ENCODE measurements at regions not wholly inside any gene's neighbourhood (a gene's known extent, or its start where the extent isn't known, plus 50 kb on each side); places are given as distances from the start of the nearest gene placed in this dataset.

DNA sequence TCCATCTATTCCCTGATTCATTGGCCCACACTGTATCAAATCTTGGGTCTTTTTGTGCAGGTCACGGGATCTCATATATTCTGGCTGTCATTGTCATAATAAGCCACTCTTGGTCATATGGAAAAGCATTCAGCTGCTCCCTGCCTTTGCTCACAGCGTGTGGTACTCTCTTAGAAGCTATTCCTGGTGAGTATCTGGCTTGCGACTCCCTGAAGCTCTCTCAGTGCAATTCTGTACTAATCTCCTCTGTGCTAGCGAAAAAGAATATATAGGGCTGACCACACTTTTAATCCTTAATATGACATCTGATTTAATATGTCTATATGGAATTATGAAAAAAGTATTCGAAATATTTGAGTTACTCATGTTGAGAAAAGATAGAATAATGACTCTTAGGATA is 440.8 kb upstream of the GBE1 start:
- in situ Hi-C loops (cut with HindIII; ENCODE audit: low sequenced_read_pairs), result no loop called here
- TF ChIP-seq, protein P1, sequence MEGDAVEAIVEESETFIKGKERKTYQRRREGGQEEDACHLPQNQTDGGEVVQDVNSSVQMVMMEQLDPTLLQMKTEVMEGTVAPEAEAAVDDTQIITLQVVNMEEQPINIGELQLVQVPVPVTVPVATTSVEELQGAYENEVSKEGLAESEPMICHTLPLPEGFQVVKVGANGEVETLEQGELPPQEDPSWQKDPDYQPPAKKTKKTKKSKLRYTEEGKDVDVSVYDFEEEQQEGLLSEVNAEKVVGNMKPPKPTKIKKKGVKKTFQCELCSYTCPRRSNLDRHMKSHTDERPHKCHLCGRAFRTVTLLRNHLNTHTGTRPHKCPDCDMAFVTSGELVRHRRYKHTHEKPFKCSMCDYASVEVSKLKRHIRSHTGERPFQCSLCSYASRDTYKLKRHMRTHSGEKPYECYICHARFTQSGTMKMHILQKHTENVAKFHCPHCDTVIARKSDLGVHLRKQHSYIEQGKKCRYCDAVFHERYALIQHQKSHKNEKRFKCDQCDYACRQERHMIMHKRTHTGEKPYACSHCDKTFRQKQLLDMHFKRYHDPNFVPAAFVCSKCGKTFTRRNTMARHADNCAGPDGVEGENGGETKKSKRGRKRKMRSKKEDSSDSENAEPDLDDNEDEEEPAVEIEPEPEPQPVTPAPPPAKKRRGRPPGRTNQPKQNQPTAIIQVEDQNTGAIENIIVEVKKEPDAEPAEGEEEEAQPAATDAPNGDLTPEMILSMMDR (IDR thresholded peaks at IDR 0.05; ENCODE audit: low read depth, low read length, missing control alignments), result no peak
- no peak for DNase-seq (ENCODE audit: low read depth)
- no peak overlapping the region for H3K4me3 ChIP-seq (ENCODE audit: low read depth, low read length)

- TF ChIP-seq, protein P1 (IDR thresholded peaks at IDR 0.05; ENCODE audit: low read depth, low read length, missing control alignments), result no peak
- in situ Hi-C loops (cut with HindIII; ENCODE audit: low sequenced_read_pairs), result no loop called here
- no peak overlapping the region for H3K4me3 ChIP-seq (ENCODE audit: low read depth, low read length)
- DNase-seq (ENCODE audit: low read depth), result no peak
These were observed 439.9 kb upstream of the GBE1 start for GRCh38 chr3:82201316-82201715.

GRCh38 chr3:82198009-82198408 is 436.6 kb upstream of the GBE1 start:
- H3K4me3 ChIP-seq (ENCODE audit: low read depth, low read length), result no peak overlapping the region
- in situ Hi-C loops (cut with HindIII; ENCODE audit: low sequenced_read_pairs), result no loop called here
- TF ChIP-seq, protein P1 (IDR thresholded peaks at IDR 0.05; ENCODE audit: low read depth, low read length, missing control alignments), result no peak
- DNase-seq (ENCODE audit: low read depth), result no peak

- in situ Hi-C loops (cut with HindIII; ENCODE audit: low sequenced_read_pairs), result no loop called here
- TF ChIP-seq, protein P1 (IDR thresholded peaks at IDR 0.05; ENCODE audit: low read depth, low read length, missing control alignments), result no peak
These were observed 435.2 kb upstream of the GBE1 start for GRCh38 chr3:82196645-82197044.

DNA sequence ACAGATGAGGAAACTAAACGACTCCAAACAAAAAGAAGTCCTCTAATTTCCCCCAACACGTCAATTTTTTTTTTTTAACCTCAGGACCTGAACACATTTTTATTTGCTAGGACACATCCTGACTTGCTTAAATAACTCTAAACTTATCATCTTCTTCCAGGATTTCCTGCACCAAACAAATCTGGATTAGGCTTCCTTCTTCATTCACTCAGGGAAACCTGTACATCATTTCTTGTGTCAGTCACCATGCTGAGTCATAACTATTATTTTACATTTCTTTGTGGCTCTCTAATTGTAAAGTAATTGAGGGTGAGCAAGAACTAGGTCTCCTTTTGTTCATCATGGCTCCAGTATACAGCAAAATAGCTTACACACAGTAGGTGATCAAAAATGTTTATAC is 433.4 kb upstream of the GBE1 start:
- no peak for DNase-seq (ENCODE audit: low read depth)
- H3K4me3 ChIP-seq (ENCODE audit: low read depth, low read length), result no peak overlapping the region
- TF ChIP-seq, protein P1 (IDR thresholded peaks at IDR 0.05; ENCODE audit: low read depth, low read length, missing control alignments), result no peak
- in situ Hi-C loops (cut with HindIII; ENCODE audit: low sequenced_read_pairs), result no loop called here

More at GRCh38 chr3:82196645-82197044, 435.2 kb upstream of the GBE1 start:
- no peak overlapping the region for H3K4me3 ChIP-seq (ENCODE audit: low read depth, low read length)
- no peak for DNase-seq (ENCODE audit: low read depth)

DNA sequence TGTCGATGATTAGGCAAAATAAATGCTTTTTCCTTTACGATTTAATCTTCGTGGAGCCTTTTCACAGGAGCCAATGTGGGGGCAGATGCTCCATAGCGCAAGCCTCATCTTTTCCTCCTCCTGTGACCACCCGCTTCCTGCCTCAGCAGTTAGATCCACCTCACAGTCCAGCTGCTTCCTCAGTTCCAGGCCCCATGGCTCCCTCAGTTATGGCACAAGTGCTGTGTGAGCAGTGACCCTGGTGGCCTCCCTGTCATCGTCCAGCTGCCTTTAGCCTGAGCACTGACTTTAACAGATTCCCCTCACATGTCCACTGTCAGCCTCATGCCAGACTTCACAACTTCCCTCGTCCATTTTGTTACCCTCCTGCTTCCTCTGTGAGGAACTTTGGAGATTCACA is 424.6 kb upstream of the GBE1 start:
- in situ Hi-C loops (cut with HindIII; ENCODE audit: low sequenced_read_pairs), result no loop called here
- TF ChIP-seq, protein P1 (IDR thresholded peaks at IDR 0.05; ENCODE audit: low read depth, low read length, missing control alignments), result no peak
- DNase-seq (ENCODE audit: low read depth), result no peak

GRCh38 chr3:82179291-82179690 is 417.8 kb upstream of the GBE1 start:
- in situ Hi-C loops (cut with HindIII; ENCODE audit: low sequenced_read_pairs), result no loop called here
- TF ChIP-seq, protein P1 (IDR thresholded peaks at IDR 0.05; ENCODE audit: low read depth, low read length, missing control alignments), result no peak
- no peak overlapping the region for H3K4me3 ChIP-seq (ENCODE audit: low read depth, low read length)
- no peak for DNase-seq (ENCODE audit: low read depth)

More for the DNA sequence above, 424.6 kb upstream of the GBE1 start:
- H3K4me3 ChIP-seq (ENCODE audit: low read depth, low read length), result no peak overlapping the region
